HEK293T (cell line): ENCODE measurements at regions not wholly inside any gene's neighbourhood (a gene's known extent, or its start where the extent isn't known, plus 50 kb on each side); places are given as distances from the start of the nearest gene placed in this dataset.

Source experiments
- CTCF ChIA-PET: fragments of 350-600 bp; formaldehyde crosslinking; extraction: SDS; loops from one replicate; lab custom pipeline; 2021; ENCODE audit warnings: antibody characterized with exemption, inconsistent platforms; lab: Yijun Ruan, JAX
- POLR2A ChIA-PET: fragments of 350-600 bp; formaldehyde crosslinking; extraction: SDS; loops from one replicate; lab custom pipeline; 2020; ENCODE audit warnings: antibody characterized with exemption, inconsistent platforms; lab: Yijun Ruan, JAX
- DNase-seq: peaks from one replicate; pipeline ENCODE4 v3.0.0; 2012; ENCODE audit warnings: mixed read lengths; ENCODE audit errors: extremely low spot score
- ARNT ChIP-seq: fragments of 450-650 bp; IDR thresholded peaks from 2 replicates; pipeline ENCODE4 v1.6.1; 2017; ENCODE audit warnings: mild to moderate bottlenecking
- BHLHE40 ChIP-seq: fragments of 450-650 bp; IDR thresholded peaks from 2 replicates; pipeline ENCODE4 v1.6.1; 2016; ENCODE audit warnings: mild to moderate bottlenecking, moderate library complexity, borderline replicate concordance
- CTBP1 ChIP-seq: fragments of 450-650 bp; IDR thresholded peaks from 2 replicates; pipeline ENCODE4 v1.6.1; 2016; ENCODE audit warnings: borderline replicate concordance
- ELF4 ChIP-seq: fragments of 450-650 bp; IDR thresholded peaks from 2 replicates; pipeline ENCODE4 v1.6.1; 2017; ENCODE audit warnings: antibody characterized with exemption
- FOXA1 ChIP-seq: fragments of 450-650 bp; IDR thresholded peaks from 2 replicates; pipeline ENCODE4 v1.6.1; 2016; ENCODE audit warnings: mild to moderate bottlenecking
- FOXK2 ChIP-seq: fragments of 450-650 bp; IDR thresholded peaks from 2 replicates; pipeline ENCODE4 v1.6.1; 2016; ENCODE audit warnings: mild to moderate bottlenecking
- FOXM1 ChIP-seq: fragments of 450-650 bp; IDR thresholded peaks from 2 replicates; pipeline ENCODE4 v1.6.1; 2017; ENCODE audit warnings: mild to moderate bottlenecking, borderline replicate concordance
- HDGF ChIP-seq: fragments of 450-650 bp; IDR thresholded peaks from 2 replicates; pipeline ENCODE4 v1.6.1; 2017; ENCODE audit warnings: antibody characterized with exemption, borderline replicate concordance
- L3MBTL2 ChIP-seq: fragments of 450-650 bp; conservative IDR thresholded peaks from 2 replicates; pipeline ENCODE4 v1.6.1; 2016; ENCODE audit warnings: mild to moderate bottlenecking
- LEF1 ChIP-seq: fragments of 450-650 bp; IDR thresholded peaks from 2 replicates; pipeline ENCODE4 v1.6.1; 2017; ENCODE audit warnings: mild to moderate bottlenecking, borderline replicate concordance
- NFRKB ChIP-seq: fragments of 450-650 bp; IDR thresholded peaks from 2 replicates; pipeline ENCODE4 v1.6.1; 2016; ENCODE audit warnings: mild to moderate bottlenecking, moderate library complexity
- SP1 ChIP-seq: fragments of 450-650 bp; IDR thresholded peaks from 2 replicates; pipeline ENCODE4 v1.6.1; 2017
- SUZ12 ChIP-seq: fragments of 450-650 bp; IDR thresholded peaks from 2 replicates; pipeline ENCODE4 v1.6.1; 2016; ENCODE audit warnings: mild to moderate bottlenecking
- TARDBP ChIP-seq: fragments of 450-650 bp; IDR thresholded peaks from 2 replicates; pipeline ENCODE4 v1.6.1; 2016
- ZNF384 ChIP-seq: fragments of 450-650 bp; IDR thresholded peaks from 2 replicates; pipeline ENCODE4 v1.6.1; 2016
- TF ChIP-seq, protein P1 (sequence below): fragments of 450-650 bp; IDR thresholded peaks from 2 replicates; pipeline ENCODE4 v1.6.1; 2016

DNA sequence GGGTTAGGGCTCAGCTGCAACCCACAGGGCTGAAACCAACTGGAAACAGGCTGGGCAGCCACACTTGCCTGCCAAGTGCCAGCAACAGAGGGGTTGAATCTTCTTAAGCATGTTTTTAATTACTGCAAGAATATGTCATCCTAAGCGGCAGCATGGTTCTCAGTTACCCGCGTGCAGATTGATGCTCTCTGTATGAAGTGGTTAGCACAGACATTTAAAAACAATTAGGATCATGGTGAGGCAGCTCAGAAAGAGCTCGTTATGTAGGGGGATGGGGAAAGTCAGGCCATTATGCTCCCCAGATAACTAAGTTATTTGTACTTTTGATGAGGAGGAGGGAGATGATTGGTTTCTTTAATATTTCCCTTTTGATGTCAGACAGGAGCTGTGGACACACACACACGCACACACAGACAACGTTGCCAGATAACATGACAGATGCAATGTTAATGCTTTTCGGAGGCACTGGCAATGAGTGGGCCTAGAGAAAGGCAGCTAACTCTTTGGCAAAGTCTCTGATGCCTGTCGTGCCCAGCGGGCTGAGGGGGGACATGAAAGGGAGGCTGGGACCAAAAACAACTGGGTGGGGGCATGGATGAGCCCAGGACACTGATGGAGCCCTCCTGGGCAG is 389.7 kb downstream of the NXPE2 start:
- TF ChIP-seq LEF1 = no peak
- TF ChIP-seq SP1 = no peak
- TF ChIP-seq, protein P1, sequence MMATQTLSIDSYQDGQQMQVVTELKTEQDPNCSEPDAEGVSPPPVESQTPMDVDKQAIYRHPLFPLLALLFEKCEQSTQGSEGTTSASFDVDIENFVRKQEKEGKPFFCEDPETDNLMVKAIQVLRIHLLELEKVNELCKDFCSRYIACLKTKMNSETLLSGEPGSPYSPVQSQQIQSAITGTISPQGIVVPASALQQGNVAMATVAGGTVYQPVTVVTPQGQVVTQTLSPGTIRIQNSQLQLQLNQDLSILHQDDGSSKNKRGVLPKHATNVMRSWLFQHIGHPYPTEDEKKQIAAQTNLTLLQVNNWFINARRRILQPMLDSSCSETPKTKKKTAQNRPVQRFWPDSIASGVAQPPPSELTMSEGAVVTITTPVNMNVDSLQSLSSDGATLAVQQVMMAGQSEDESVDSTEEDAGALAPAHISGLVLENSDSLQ = no peak
- TF ChIP-seq SUZ12 = no peak
- CTCF ChIA-PET = no interaction called here
- no peak for DNase-seq
- POLR2A ChIA-PET = no interaction called here

DNA sequence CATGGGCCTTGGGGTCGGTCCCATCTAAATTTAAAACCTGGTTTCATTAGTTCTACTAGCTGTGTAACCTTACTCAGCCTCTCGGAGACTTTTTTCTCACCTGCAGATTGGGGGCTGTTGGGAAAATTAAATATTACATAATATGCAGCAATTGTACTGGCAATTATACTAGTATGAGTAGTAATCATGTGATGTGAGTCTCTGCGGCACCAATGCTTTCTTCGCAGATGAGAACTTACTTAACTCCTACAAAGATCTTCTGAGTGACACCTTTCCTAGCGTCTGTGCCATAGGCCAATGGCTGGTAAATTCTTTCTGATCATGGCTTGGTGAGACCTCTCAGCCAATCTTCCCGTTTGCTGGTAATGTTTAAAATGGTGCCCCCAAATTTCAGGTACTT is 391.3 kb downstream of the NXPE2 start:
- no peak for TF ChIP-seq CTBP1
- TF ChIP-seq, protein P1 = no peak
- no peak for TF ChIP-seq FOXA1
- no peak for TF ChIP-seq NFRKB
- TF ChIP-seq SUZ12 = no peak
- TF ChIP-seq FOXK2 = no peak
- no peak for TF ChIP-seq LEF1
- TF ChIP-seq BHLHE40 = no peak
- no peak for TF ChIP-seq ARNT
- TF ChIP-seq TARDBP = no peak
- ChIA-PET POLR2A (no interaction called here), CTCF (no interaction called here)
- no peak for DNase-seq

DNA sequence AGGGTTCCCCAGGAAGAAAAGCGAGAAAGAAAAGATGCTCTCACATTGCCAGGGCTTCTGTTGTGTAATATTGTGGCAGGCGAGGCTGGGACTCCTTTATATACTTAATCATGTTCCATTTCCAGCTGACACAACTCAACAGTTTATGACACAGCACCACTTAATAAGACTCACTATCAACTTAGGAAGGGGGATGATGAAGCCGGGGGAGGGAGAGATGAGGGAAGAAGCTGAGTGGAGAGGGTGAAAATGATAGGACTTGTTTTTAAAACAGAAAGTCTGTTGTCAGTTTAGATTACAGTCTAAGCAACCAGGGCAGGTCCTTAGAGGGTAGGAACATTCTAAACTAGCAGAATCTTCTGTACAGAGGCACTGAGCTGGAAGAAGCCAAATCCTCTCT is 397.0 kb downstream of the NXPE2 start:
- CTCF ChIA-PET = no interaction called here
- no peak for DNase-seq
- no peak for TF ChIP-seq ARNT
- TF ChIP-seq FOXM1 = no peak
- TF ChIP-seq FOXA1 = no peak
- TF ChIP-seq NFRKB = no peak
- TF ChIP-seq HDGF = no peak
- TF ChIP-seq ZNF384 = no peak
- TF ChIP-seq SUZ12 = no peak
- no peak for TF ChIP-seq CTBP1
- POLR2A ChIA-PET = no interaction called here

DNA sequence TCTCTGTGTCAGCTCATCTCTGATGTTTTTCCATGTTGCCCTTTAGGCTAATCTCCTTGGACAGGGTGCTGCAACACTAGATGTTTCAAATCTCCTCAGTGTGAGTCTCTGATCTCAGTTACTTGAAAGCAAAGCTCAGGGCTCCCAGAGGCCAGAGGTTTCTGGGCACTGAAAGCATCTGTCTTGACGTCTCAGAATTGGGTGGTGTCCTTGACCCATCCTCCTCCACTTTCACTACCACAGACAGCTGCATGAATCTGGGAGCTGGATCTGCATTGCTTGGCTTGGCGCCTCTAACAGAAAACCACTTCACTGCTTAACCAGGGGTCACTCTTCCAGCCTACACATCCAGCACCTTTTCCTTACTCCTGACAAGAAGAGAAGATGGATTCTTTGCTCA is 399.4 kb downstream of the NXPE2 start:
- TF ChIP-seq NFRKB (no peak), ZNF384 (no peak), TARDBP (no peak), FOXA1 (no peak), ELF4 (no peak), CTBP1 (no peak), SUZ12 (no peak), LEF1 (no peak)
- CTCF ChIA-PET = no interaction called here
- DNase-seq = no peak
- POLR2A ChIA-PET = no interaction called here

DNA sequence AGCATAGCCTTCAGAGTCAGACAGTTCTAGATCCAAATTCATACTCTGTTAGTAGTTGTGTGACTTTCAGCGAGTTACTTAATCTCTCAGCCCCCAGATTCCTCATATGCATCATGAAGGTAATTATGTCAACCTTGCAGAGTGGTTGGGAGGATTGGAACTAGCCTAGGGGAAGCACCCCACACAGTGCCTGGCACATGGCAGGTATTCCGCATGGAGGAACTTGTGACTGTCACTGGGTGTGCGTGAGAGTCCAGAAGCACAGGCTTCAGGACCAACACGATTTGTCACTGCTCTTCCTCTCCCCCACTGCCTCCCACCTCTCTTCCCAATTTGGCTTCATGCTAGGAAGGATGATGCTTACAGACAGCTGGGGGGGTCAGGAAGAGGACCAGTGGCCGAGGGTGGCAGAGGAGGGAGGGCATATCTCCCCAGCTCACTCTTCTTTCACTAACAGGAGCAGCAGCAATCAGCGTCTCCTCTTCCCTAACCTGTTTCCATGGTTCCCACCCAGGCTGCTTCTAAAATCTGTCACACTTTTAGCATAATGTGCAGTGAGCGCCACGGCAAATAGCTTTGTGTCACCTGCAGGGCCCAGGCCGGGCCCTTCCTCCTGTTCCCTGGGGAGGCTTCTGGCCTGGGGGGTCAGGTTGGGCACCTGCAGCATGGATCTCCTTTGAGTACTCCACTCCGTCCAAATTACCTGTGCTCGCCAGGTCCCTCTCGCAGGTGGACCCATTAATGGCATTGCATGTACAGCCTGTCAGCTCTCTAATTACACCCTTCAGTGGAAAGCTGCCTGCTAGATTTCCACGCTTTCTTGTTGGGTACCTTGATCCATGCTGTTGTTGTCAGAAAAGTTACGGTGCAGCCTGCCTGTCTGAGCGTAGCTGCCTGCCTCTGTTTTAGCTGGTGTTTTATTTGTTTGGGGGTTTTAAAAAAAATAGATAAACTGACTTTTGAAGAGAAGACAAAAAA is 400.4 kb downstream of the NXPE2 start:
- no peak for DNase-seq
- TF ChIP-seq L3MBTL2 = no peak
- TF ChIP-seq, protein P1 = no peak
- no peak for TF ChIP-seq SUZ12
- POLR2A ChIA-PET = no interaction called here
- CTCF ChIA-PET = no interaction called here

DNA sequence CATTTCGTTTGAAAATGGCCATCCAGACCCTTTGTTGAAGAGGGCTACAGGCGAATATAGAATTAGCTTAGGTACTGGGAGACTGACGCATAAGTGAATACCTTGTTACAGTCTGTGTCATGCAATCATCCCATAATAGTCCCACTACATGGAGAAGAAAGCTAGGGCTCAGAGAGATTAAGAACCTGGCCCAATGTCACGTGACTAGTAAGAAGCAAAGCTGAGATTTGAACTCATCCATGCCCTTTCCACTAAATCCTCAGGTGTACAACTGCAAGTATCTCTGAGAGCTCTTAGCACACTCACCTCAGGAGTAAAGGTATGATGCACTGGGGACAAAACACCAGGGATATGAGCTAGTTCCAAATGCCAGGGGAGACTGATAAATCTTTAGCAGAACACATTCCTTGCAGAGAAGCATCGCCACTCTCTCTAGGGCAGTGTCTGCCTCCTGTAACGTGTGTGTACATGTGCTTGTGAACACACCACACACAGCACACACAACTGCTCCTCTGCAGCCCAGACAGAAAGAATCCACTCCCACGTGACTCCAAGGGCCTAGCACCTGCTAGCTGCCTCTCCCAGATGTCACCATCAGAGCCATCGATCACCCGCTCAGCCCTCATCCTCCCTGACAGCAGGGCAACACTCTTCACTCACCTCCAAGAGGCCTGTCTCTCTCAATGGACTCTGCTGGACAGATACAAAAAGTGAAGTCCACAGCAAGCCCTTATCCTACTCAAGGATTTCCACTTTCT is 402.8 kb downstream of the NXPE2 start:
- POLR2A ChIA-PET = no interaction called here
- TF ChIP-seq ARNT (no peak), SP1 (no peak), FOXK2 (no peak), LEF1 (no peak), TARDBP (no peak), L3MBTL2 (no peak), HDGF (no peak), FOXA1 (no peak), ZNF384 (no peak), NFRKB (no peak), CTBP1 (no peak), BHLHE40 (no peak), SUZ12 (no peak), ELF4 (no peak), FOXM1 (no peak)
- TF ChIP-seq, protein P1 = no peak
- no peak for DNase-seq
- CTCF ChIA-PET = no interaction called here
